ENCODE measurements at regions not wholly inside any gene's neighbourhood (a gene's known extent, or its start where the extent isn't known, plus 50 kb on each side); places are given as distances from the start of the nearest gene placed in this dataset.

DNA sequence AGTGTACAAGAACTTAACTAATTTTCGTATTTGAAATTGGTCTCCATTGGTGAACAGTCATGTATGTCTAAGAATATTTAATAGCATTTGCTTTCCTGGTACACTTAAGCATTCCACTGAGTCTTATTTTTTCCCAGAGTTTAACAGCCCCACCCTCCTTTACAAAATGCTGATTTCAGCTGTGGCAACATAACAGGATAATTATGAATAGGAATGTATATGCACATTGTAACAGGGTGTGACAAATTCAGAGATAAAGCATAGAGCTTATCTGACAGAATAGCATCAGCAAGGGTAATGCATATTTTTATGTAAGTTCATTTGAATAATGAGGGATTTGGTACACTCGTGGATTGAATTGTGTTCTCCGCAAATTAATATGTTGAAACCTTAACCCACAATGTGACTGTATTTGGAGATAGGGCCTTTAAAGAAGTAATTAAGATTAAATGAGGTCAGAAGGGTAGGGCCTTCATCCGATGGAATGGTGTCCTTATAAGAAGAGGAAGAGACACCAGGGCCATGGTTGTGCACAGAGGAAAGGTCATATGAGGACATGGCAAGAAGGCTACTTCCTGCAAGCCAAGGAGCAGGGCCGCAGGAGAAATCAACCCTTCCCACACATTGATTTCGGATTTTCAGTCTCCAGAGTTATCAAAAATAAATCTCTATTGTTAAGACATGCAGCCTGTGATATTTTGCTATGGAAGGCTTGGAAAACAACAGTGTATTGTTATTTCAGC lies 439.7 kb upstream of the CDH20 start:
- no TSS peak for BruUV-seq (replicated peaks)
- H2BK20ac ChIP-seq (ENCODE audit: low read depth, low read length) = no peak overlapping the region
- no peak for ATAC-seq (ENCODE audit: low read depth)
- POLR2A ChIA-PET (ENCODE audit: unreplicated experiment) = no interaction called here
- no peak overlapping the region for H2AK5ac ChIP-seq (ENCODE audit: low read depth, low read length)
- DNase-seq = no peak
- H3K79me1 ChIP-seq (ENCODE audit: low read depth in 1 of 2, low read length in 2 of 2) = no peaks in the 10 kb centered on the region
- no peak overlapping the region for H2BK120ac ChIP-seq (ENCODE audit: low read depth, low read length)
- no peak for TF ChIP-seq MXI1 (IDR thresholded peaks at IDR 0.05; ENCODE audit: borderline replicate concordance, low read depth, low read length)
- TF ChIP-seq BHLHE40 (IDR thresholded peaks at IDR 0.05; ENCODE audit: low read depth, low read length) = no peak
- TF ChIP-seq MAZ (IDR thresholded peaks at IDR 0.05; ENCODE audit: borderline replicate concordance, low read depth, low read length) = no peak
- TF ChIP-seq FOS (IDR thresholded peaks at IDR 0.05; ENCODE audit: low read depth, low read length) = no peak
- no peak for TF ChIP-seq RFX5 (IDR thresholded peaks at IDR 0.05; ENCODE audit: low read depth, low read length)
- TF ChIP-seq CEBPB (IDR thresholded peaks at IDR 0.05; ENCODE audit: low read depth, low read length) = no peak
- no peak for TF ChIP-seq NFE2L2 (IDR thresholded peaks at IDR 0.05; ENCODE audit: low read depth, low read length)
- TF ChIP-seq, protein P1, sequence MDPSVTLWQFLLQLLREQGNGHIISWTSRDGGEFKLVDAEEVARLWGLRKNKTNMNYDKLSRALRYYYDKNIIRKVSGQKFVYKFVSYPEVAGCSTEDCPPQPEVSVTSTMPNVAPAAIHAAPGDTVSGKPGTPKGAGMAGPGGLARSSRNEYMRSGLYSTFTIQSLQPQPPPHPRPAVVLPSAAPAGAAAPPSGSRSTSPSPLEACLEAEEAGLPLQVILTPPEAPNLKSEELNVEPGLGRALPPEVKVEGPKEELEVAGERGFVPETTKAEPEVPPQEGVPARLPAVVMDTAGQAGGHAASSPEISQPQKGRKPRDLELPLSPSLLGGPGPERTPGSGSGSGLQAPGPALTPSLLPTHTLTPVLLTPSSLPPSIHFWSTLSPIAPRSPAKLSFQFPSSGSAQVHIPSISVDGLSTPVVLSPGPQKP (IDR thresholded peaks at IDR 0.05; ENCODE audit: borderline replicate concordance, low read depth, low read length) = no peak
- no peak for TF ChIP-seq RCOR1 (IDR thresholded peaks at IDR 0.05; ENCODE audit: insufficient replicate concordance, low read length)
- TF ChIP-seq RAD21 (IDR thresholded peaks at IDR 0.05; ENCODE audit: low read length) = no peak
- TF ChIP-seq CHD1 (IDR thresholded peaks at IDR 0.05; ENCODE audit: low read depth, low read length) = no peak
- TF ChIP-seq, protein P2, sequence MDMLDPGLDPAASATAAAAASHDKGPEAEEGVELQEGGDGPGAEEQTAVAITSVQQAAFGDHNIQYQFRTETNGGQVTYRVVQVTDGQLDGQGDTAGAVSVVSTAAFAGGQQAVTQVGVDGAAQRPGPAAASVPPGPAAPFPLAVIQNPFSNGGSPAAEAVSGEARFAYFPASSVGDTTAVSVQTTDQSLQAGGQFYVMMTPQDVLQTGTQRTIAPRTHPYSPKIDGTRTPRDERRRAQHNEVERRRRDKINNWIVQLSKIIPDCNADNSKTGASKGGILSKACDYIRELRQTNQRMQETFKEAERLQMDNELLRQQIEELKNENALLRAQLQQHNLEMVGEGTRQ (IDR thresholded peaks at IDR 0.05; ENCODE audit: low read depth, low read length) = no peak
- no peak for TF ChIP-seq MAFK (IDR thresholded peaks at IDR 0.05; ENCODE audit: low read depth, low read length)
- TF ChIP-seq SMC3 (IDR thresholded peaks at IDR 0.05; ENCODE audit: low read depth, low read length) = no peak
- TF ChIP-seq, protein P3, sequence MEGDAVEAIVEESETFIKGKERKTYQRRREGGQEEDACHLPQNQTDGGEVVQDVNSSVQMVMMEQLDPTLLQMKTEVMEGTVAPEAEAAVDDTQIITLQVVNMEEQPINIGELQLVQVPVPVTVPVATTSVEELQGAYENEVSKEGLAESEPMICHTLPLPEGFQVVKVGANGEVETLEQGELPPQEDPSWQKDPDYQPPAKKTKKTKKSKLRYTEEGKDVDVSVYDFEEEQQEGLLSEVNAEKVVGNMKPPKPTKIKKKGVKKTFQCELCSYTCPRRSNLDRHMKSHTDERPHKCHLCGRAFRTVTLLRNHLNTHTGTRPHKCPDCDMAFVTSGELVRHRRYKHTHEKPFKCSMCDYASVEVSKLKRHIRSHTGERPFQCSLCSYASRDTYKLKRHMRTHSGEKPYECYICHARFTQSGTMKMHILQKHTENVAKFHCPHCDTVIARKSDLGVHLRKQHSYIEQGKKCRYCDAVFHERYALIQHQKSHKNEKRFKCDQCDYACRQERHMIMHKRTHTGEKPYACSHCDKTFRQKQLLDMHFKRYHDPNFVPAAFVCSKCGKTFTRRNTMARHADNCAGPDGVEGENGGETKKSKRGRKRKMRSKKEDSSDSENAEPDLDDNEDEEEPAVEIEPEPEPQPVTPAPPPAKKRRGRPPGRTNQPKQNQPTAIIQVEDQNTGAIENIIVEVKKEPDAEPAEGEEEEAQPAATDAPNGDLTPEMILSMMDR (conservative IDR thresholded peaks at IDR 0.05; ENCODE audit: low read depth, low read length) = no peak
- no peak for TF ChIP-seq POLR2A (IDR thresholded peaks at IDR 0.05; ENCODE audit: low read depth, low read length)
- no peak overlapping the region for H4K8ac ChIP-seq (ENCODE audit: low read depth in 2 of 2, low read length in 2 of 2)
- no peak overlapping the region for H3K27ac ChIP-seq (ENCODE audit: insufficient read depth, low read length)
- H3K9me3 ChIP-seq (ENCODE audit: control insufficient read depth, insufficient read depth, low read length) = peaks cover 5% of the 10 kb centered on the region; the same call in 1 of the 2 replicates
- H2BK15ac ChIP-seq (ENCODE audit: low read depth, low read length) = no peak overlapping the region
- no peak overlapping the region for H2AK9ac ChIP-seq (replicated peaks; ENCODE audit: low read depth, low read length, poor library complexity)
- no peak overlapping the region for H3K18ac ChIP-seq (ENCODE audit: low read depth, low read length)
- H3K4me2 ChIP-seq (ENCODE audit: low read depth, low read length) = no peak overlapping the region
- in situ Hi-C loops (cut with MboI; ENCODE audit: low sequenced_read_pairs) (no loop called here), intact Hi-C loops (cut with micrococcal nuclease) (no loop called here), dilution Hi-C loops (cut with HindIII; ENCODE audit: low sequenced_read_pairs, unreplicated experiment) (no loop called here)
- H3K23ac ChIP-seq (ENCODE audit: low read depth, low read length) = no peak overlapping the region
- CTCF ChIA-PET = no interaction called here
- H3K56ac ChIP-seq (ENCODE audit: extremely low read depth, insufficient read depth, low read length) = no peak overlapping the region
- no peak overlapping the region for H3K14ac ChIP-seq (replicated peaks; ENCODE audit: low read depth, low read length)
- no peaks in the 10 kb centered on the region for H3K4me1 ChIP-seq (ENCODE audit: control insufficient read depth, insufficient read depth, low read length)
- H3K4ac ChIP-seq (ENCODE audit: low read depth, low read length) = no peak overlapping the region
- no peaks in the 10 kb centered on the region for H4K20me1 ChIP-seq (ENCODE audit: insufficient read depth, low read length)
- no peak overlapping the region for H4K5ac ChIP-seq (ENCODE audit: low read depth, low read length)
- H3K27me3 ChIP-seq (ENCODE audit: control insufficient read depth, insufficient read depth, low read length) = no peaks in the 10 kb centered on the region
- no peak overlapping the region for H3K9ac ChIP-seq (ENCODE audit: low read depth, low read length)
- no peak overlapping the region for H3K4me3 ChIP-seq (ENCODE audit: insufficient read depth, low read depth, low read length)
- WGBS, 2 experiments (ENCODE audit: extremely low coverage in 2 of 2, insufficient read length in 1 of 2) = no CpG with 5 or more reads among the region's 6 CpGs
- no peaks in the 10 kb centered on the region for H3K9me1 ChIP-seq (ENCODE audit: insufficient read depth, low read length)
- no peak overlapping the region for H4K91ac ChIP-seq (ENCODE audit: insufficient read depth, low read depth, low read length)
- no peak overlapping the region for H2AFZ ChIP-seq (replicated peaks; ENCODE audit: low read length, poor library complexity)
- no peak overlapping the region for H2BK5ac ChIP-seq (ENCODE audit: low read depth, low read length, poor library complexity, severe bottlenecking)
- no peaks in the 10 kb centered on the region for H3K36me3 ChIP-seq (ENCODE audit: control insufficient read depth, insufficient read depth, low read length)

Measured in IMR-90 (cell line).